ENCODE measurements at regions not wholly inside any gene's neighbourhood (a gene's known extent, or its start where the extent isn't known, plus 50 kb on each side); places are given as distances from the start of the nearest gene placed in this dataset.

DNA sequence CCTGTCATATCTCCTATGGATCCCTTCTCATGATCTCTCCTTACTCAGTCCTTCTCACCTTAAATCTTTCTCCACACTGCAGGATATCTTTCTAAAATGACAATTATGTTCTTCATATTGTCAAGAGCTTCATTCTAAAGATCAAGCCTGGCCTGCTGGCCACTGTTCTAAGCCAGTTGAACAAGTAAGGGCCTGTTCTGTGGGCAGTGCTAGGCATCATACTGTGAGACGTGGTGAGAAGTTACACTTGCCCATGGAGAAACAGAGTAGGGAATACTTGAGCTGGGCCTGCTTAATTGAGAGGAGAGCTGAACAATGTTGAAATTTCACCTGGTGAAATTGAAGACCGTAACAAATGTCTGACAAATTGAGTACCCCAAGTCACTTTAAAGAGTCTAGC, 184.1 kb upstream of the RASGRP1 start (continued):
- TF ChIP-seq TCF7 (CRISPR knock-in tag; IDR thresholded peaks at IDR 0.05; ENCODE audit: low read depth): no peak
- no peak for TF ChIP-seq ZNF512 (CRISPR knock-in tag; IDR thresholded peaks at IDR 0.05; ENCODE audit: borderline replicate concordance)
- no peak for TF ChIP-seq GTF2I (CRISPR knock-in tag; conservative IDR thresholded peaks at IDR 0.05)

DNA sequence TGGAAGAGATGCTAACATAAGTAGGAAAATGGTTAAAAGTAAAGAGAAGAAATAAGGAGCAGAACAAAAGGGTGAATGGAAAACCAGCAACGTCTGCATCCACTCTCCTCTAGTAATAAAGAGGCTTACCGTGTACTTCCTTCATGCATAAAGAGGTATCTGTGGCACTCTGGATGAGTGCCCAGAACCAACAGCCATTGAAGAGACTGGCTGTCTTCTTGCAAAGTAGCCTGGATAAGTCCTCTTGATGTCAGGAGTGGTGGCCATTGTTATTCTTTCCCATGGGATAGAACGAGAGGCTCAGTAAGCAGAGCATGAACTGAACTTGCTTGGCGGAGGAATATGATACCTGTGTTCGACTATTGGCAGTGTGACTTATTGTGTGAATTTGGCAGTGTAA, 186.2 kb upstream of the RASGRP1 start:
- TF ChIP-seq IRF2 (CRISPR knock-in tag; IDR thresholded peaks at IDR 0.05; ENCODE audit: borderline replicate concordance, low read depth) (no peak), KAT7 (CRISPR knock-in tag; IDR thresholded peaks at IDR 0.05; ENCODE audit: borderline replicate concordance) (no peak), JAZF1 (CRISPR knock-in tag; IDR thresholded peaks at IDR 0.05) (no peak), NFATC4 (CRISPR knock-in tag; IDR thresholded peaks at IDR 0.05) (no peak), SMAD4 (CRISPR knock-in tag; IDR thresholded peaks at IDR 0.05) (no peak), E2F1 (CRISPR knock-in tag; IDR thresholded peaks at IDR 0.05) (no peak), FOXJ3 (CRISPR knock-in tag; IDR thresholded peaks at IDR 0.05; ENCODE audit: borderline replicate concordance) (no peak), MAX (CRISPR knock-in tag; IDR thresholded peaks at IDR 0.05) (no peak), OVOL2 (CRISPR knock-in tag; IDR thresholded peaks at IDR 0.05; ENCODE audit: borderline replicate concordance) (no peak), TP53 (CRISPR knock-in tag; IDR thresholded peaks at IDR 0.05) (no peak), NR3C1 (CRISPR knock-in tag; conservative IDR thresholded peaks at IDR 0.05; ENCODE audit: low read depth) (no peak), RELA (CRISPR knock-in tag; IDR thresholded peaks at IDR 0.05; ENCODE audit: borderline replicate concordance) (no peak), FOXK1 (CRISPR knock-in tag; IDR thresholded peaks at IDR 0.05) (no peak), ZNF425 (CRISPR knock-in tag; conservative IDR thresholded peaks at IDR 0.05) (no peak), ETV6 (CRISPR knock-in tag; IDR thresholded peaks at IDR 0.05) (no peak), MLX (CRISPR knock-in tag; IDR thresholded peaks at IDR 0.05) (no peak), ZSCAN18 (CRISPR knock-in tag; IDR thresholded peaks at IDR 0.05) (no peak), TCF7 (CRISPR knock-in tag; IDR thresholded peaks at IDR 0.05; ENCODE audit: low read depth) (no peak)
- TF ChIP-seq, protein P1, sequence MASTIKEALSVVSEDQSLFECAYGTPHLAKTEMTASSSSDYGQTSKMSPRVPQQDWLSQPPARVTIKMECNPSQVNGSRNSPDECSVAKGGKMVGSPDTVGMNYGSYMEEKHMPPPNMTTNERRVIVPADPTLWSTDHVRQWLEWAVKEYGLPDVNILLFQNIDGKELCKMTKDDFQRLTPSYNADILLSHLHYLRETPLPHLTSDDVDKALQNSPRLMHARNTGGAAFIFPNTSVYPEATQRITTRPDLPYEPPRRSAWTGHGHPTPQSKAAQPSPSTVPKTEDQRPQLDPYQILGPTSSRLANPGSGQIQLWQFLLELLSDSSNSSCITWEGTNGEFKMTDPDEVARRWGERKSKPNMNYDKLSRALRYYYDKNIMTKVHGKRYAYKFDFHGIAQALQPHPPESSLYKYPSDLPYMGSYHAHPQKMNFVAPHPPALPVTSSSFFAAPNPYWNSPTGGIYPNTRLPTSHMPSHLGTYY (CRISPR knock-in tag; IDR thresholded peaks at IDR 0.05): no peak
- no peaks in the 10 kb centered on the region for H3K36me3 Mint-ChIP-seq
- no peaks in the 10 kb centered on the region for H3K9me3 Mint-ChIP-seq
- H3K27ac Mint-ChIP-seq: no peak overlapping the region
- ATAC-seq (no peak), DNase-seq (ENCODE audit: low spot score) (no peak)
- no peaks in the 10 kb centered on the region for H3K27me3 Mint-ChIP-seq (ENCODE audit: low read depth)
- CTCF ChIA-PET: interaction anchor here (0.8 kb wide), 1 partner anchor 51 kb away, joined by 3 read pairs; no protein-coding TSS in a partner anchor
- H3K4me3 Mint-ChIP-seq: no peak overlapping the region
- POLR2A ChIA-PET: no interaction called here
- no peaks in the 10 kb centered on the region for H3K4me1 Mint-ChIP-seq
